ENCODE measurements at regions not wholly inside any gene's neighbourhood (a gene's known extent, or its start where the extent isn't known, plus 50 kb on each side); places are given as distances from the start of the nearest gene placed in this dataset.

DNA sequence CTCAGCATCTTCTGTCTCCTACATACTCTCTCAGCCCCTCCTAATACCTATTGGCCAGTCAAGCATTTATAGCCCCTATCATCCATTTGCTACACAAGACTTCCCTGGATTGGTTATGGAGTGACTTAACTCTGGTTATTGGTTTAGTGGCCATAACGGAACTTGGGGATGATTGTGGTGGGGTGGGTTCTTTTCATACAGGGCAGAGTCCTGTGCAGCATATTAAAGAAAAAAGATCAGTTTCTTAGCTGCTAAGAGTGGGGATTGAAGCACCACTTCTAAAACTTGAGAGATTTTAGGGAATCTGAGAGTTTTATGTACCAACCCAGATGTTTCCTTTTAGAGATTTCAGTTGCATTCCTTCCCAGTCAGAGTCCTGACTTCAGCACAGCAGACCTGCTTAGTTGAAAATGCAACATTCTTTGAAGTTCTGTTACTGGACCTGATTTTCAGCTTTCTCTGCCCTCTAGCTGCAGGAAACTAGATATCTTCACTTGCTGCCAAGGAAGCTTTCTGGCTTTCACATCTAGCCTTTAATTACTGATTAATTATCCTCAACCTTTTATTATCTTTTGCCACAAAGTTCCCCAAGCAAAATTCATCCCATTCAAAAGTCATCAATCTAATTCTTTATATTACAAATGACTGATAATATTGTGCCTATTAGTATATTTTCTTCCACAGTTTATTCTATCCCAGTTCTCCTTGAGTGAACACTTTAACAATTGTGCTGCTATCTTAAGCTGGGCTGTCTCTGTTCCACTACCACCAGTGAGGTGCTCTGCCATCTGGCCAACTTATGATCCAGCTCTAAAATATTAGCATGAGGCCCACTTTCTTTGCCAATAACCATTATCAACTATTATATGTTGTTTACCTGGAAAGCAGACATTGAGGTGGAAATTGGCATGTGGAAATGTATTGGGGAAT lies 906.0 kb upstream of the ALCAM start:
- TF ChIP-seq, protein P1, sequence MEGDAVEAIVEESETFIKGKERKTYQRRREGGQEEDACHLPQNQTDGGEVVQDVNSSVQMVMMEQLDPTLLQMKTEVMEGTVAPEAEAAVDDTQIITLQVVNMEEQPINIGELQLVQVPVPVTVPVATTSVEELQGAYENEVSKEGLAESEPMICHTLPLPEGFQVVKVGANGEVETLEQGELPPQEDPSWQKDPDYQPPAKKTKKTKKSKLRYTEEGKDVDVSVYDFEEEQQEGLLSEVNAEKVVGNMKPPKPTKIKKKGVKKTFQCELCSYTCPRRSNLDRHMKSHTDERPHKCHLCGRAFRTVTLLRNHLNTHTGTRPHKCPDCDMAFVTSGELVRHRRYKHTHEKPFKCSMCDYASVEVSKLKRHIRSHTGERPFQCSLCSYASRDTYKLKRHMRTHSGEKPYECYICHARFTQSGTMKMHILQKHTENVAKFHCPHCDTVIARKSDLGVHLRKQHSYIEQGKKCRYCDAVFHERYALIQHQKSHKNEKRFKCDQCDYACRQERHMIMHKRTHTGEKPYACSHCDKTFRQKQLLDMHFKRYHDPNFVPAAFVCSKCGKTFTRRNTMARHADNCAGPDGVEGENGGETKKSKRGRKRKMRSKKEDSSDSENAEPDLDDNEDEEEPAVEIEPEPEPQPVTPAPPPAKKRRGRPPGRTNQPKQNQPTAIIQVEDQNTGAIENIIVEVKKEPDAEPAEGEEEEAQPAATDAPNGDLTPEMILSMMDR (IDR thresholded peaks at IDR 0.05; ENCODE audit: low read depth, low read length), result no peak
- TF ChIP-seq POLR2A (IDR thresholded peaks at IDR 0.05; ENCODE audit: extremely low read depth, insufficient read length) (no peak), MYC (IDR thresholded peaks at IDR 0.05; ENCODE audit: low read depth, low read length) (no peak)
- TF ChIP-seq, protein P2, sequence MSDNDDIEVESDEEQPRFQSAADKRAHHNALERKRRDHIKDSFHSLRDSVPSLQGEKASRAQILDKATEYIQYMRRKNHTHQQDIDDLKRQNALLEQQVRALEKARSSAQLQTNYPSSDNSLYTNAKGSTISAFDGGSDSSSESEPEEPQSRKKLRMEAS (IDR thresholded peaks at IDR 0.05; ENCODE audit: low read depth, low read length), result no peak

Data from NB4 (cell line).